Left ventricle myocardium inferior (tissue), 1 donor: ENCODE measurements at regions not wholly inside any gene's neighbourhood (a gene's known extent, or its start where the extent isn't known, plus 50 kb on each side); places are given as distances from the start of the nearest gene placed in this dataset.

ENCODE experiments used
- DNase-seq: peaks from one replicate; pipeline ENCODE4 v3.0.0-alpha.2; 2020
- H3K27ac ChIP-seq: fragments of 200-600 bp; replicated peaks from 2 replicates; pipeline ENCODE4 v1.8.0; 2021
- H3K27me3 ChIP-seq: fragments of 200-600 bp; 2 replicates; pipeline ENCODE4 v1.8.0; 2021; ENCODE audit warnings: low read depth
- H3K36me3 ChIP-seq: fragments of 200-600 bp; 2 replicates; pipeline ENCODE4 v1.8.0; 2021
- H3K4me1 ChIP-seq: fragments of 200-600 bp; 2 replicates; pipeline ENCODE4 v1.8.0; 2021
- H3K4me3 ChIP-seq: fragments of 200-600 bp; 2 replicates; pipeline ENCODE4 v1.8.0; 2021; ENCODE audit warnings: mild to moderate bottlenecking, moderate library complexity
- H3K9me3 ChIP-seq: fragments of 200-600 bp; replicated peaks from 2 replicates; pipeline ENCODE4 v1.8.0; 2021
- intact Hi-C: fragments of 100-400 bp; cut with micrococcal nuclease; formaldehyde crosslinking; loops from one replicate; pipeline ENCODE4 v1.11.0; 2022
- TF ChIP-seq, protein P1 (sequence below): fragments of 200-600 bp; IDR thresholded peaks from 2 replicates; pipeline ENCODE4 v1.8.0; 2021; ENCODE audit warnings: antibody characterized with exemption, mild to moderate bottlenecking, borderline replicate concordance
- donor health status: DM: no; HTN: yes; CAD: no; lungs with severe emphysema.

DNA sequence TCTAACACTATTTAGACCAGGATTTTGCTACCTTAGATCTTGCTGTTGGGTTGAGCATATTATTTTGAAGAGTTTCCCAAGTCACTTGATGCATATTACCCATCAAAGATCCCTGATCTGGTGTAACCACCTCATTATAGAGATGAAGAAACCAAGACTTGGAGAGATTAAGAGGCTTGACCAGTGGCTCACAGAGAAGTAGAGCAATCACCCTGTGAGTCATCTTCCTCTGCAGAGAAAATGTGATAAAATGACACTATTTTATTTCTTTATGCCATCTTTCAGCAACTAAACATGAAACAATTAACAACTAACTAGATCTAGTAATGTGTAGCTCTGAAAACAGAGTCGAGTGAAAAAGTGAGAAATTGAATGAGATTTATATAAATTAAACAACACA, 76.1 kb downstream of the KIF4B start:
- H3K9me3 ChIP-seq, result no peaks in the 10 kb centered on the region
- DNase-seq, result no peak
- no peak overlapping the region for H3K27ac ChIP-seq
- peaks cover 39% of the 10 kb centered on the region for H3K4me1 ChIP-seq
- no peaks in the 10 kb centered on the region for H3K27me3 ChIP-seq
- TF ChIP-seq, protein P1, sequence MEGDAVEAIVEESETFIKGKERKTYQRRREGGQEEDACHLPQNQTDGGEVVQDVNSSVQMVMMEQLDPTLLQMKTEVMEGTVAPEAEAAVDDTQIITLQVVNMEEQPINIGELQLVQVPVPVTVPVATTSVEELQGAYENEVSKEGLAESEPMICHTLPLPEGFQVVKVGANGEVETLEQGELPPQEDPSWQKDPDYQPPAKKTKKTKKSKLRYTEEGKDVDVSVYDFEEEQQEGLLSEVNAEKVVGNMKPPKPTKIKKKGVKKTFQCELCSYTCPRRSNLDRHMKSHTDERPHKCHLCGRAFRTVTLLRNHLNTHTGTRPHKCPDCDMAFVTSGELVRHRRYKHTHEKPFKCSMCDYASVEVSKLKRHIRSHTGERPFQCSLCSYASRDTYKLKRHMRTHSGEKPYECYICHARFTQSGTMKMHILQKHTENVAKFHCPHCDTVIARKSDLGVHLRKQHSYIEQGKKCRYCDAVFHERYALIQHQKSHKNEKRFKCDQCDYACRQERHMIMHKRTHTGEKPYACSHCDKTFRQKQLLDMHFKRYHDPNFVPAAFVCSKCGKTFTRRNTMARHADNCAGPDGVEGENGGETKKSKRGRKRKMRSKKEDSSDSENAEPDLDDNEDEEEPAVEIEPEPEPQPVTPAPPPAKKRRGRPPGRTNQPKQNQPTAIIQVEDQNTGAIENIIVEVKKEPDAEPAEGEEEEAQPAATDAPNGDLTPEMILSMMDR, result no peak
- H3K4me3 ChIP-seq, result no peak overlapping the region
- intact Hi-C loops, result no loop called here
- no peaks in the 10 kb centered on the region for H3K36me3 ChIP-seq

DNA sequence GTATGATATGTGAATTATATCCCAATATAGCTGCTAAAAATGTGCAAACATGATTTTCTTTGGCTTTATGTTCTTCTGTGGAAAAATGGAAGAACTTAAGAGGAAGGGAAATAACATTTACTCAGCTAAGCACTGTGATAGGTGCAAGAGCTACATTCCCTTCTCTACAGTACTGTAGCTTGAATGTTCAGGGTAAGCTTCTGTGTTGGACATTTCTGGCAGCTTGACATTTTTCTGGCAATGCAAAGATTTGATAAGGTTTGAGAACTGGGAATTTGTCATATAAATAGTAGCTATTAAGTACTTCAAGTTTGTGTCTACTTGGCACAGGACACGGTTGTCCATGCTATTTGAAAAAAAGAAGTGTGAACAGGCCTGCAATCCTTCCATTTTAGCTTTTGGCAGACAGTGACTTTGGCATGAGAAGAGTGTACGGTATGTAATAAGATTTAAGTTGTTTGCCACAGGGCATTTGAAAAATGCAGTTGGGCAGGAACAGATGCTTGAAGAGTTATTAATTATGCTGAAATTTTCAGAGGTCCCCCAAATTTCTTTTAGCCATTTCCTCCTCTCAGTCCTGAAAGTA, 77.6 kb downstream of the KIF4B start:
- Histone ChIP-seq H3K4me1 (peaks cover 54% of the 10 kb centered on the region), H3K36me3 (no peaks in the 10 kb centered on the region), H3K4me3 (no peak overlapping the region), H3K27ac (peak overlapping the region; percentile 86), H3K9me3 (no peaks in the 10 kb centered on the region), H3K27me3 (no peaks in the 10 kb centered on the region)
- intact Hi-C loops, result no loop called here
- DNase-seq, result no peak
- TF ChIP-seq, protein P1, result no peak

GRCh38 chr5:155091768-155092717, 78.5 kb downstream of the KIF4B start:
- TF ChIP-seq, protein P1, result no peak
- Histone ChIP-seq H3K27ac (peak overlapping the region; percentile 86), H3K4me1 (peaks cover 56% of the 10 kb centered on the region), H3K27me3 (no peaks in the 10 kb centered on the region), H3K9me3 (no peaks in the 10 kb centered on the region), H3K36me3 (no peaks in the 10 kb centered on the region), H3K4me3 (no peak overlapping the region)
- intact Hi-C loops, result no loop called here
- no peak for DNase-seq

DNA sequence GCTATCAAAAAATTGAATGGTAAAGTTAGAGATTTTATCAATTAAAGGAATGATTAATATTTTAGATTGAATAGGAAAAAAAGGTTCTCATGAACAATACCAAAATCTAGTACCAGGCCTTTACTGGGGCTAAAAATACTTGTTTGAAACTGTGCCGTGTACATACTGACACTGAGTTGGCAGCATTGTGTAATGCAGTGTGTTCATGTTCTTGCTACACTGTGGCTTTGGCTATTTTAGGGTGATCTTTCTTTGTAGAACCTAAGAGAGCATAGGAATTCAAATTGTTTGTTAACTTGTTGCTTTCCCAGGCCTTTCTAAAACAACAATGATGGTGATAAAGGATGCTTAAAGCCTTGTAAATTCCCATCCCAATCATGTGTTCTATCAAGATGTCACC, 80.9 kb downstream of the KIF4B start:
- TF ChIP-seq, protein P1, result no peak
- Histone ChIP-seq H3K4me3 (no peak overlapping the region), H3K4me1 (peaks cover 56% of the 10 kb centered on the region), H3K36me3 (no peaks in the 10 kb centered on the region), H3K27me3 (no peaks in the 10 kb centered on the region), H3K27ac (peak overlapping the region; percentile 86), H3K9me3 (no peaks in the 10 kb centered on the region)
- DNase-seq, result no peak
- intact Hi-C loops, result no loop called here

DNA sequence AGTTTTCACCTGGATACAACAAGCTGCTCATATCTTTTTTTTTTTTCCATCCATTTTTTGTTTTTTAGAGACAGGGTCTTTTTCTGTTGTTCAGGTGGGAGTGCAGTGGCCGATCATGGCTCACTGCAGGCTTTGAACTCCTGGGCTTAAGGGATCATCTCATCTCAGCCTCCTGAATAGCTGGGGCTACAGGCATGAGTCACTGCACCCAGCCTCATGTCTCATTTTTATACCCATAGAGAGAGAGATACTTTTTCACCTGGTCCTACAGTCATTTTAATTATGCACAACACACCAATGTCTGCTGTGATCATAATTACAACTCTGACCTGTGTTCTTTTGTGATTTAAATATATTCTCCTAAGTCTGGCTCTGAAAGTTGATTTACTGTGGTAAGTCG, 84.4 kb downstream of the KIF4B start:
- TF ChIP-seq, protein P1, result no peak
- Histone ChIP-seq H3K36me3 (no peaks in the 10 kb centered on the region), H3K4me3 (no peak overlapping the region), H3K9me3 (no peaks in the 10 kb centered on the region), H3K27me3 (no peaks in the 10 kb centered on the region), H3K27ac (no peak overlapping the region), H3K4me1 (peaks cover 30% of the 10 kb centered on the region)
- DNase-seq, result no peak
- intact Hi-C loops, result no loop called here
